ENCODE measurements at regions not wholly inside any gene's neighbourhood (a gene's known extent, or its start where the extent isn't known, plus 50 kb on each side); places are given as distances from the start of the nearest gene placed in this dataset.
"Not testable (repeated sequence)": the region's sequence is repeated elsewhere in the genome, so short reads cannot be mapped to it uniquely, and the experiment has no call there.

- H3K36me3 ChIP-seq (replicated peaks), result no peaks in the 10 kb centered on the region
- TF ChIP-seq, protein P1, sequence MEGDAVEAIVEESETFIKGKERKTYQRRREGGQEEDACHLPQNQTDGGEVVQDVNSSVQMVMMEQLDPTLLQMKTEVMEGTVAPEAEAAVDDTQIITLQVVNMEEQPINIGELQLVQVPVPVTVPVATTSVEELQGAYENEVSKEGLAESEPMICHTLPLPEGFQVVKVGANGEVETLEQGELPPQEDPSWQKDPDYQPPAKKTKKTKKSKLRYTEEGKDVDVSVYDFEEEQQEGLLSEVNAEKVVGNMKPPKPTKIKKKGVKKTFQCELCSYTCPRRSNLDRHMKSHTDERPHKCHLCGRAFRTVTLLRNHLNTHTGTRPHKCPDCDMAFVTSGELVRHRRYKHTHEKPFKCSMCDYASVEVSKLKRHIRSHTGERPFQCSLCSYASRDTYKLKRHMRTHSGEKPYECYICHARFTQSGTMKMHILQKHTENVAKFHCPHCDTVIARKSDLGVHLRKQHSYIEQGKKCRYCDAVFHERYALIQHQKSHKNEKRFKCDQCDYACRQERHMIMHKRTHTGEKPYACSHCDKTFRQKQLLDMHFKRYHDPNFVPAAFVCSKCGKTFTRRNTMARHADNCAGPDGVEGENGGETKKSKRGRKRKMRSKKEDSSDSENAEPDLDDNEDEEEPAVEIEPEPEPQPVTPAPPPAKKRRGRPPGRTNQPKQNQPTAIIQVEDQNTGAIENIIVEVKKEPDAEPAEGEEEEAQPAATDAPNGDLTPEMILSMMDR (IDR thresholded peaks at IDR 0.05; ENCODE audit: low read depth, low read length, missing control alignments), result no peak
- no peaks in the 10 kb centered on the region for H3K27me3 ChIP-seq (replicated peaks)
- no peak overlapping the region for H3K27ac ChIP-seq
- no peak overlapping the region for H3K4me3 ChIP-seq (ENCODE audit: low read depth, low read length)
- no peak for DNase-seq
- in situ Hi-C loops (cut with HindIII; ENCODE audit: low pct_ligation_motif_present, low sequenced_read_pairs), result no loop called here
Measured at GRCh38 chr18:47373465-47373864, 122.0 kb upstream of the SKOR2 start.

DNA sequence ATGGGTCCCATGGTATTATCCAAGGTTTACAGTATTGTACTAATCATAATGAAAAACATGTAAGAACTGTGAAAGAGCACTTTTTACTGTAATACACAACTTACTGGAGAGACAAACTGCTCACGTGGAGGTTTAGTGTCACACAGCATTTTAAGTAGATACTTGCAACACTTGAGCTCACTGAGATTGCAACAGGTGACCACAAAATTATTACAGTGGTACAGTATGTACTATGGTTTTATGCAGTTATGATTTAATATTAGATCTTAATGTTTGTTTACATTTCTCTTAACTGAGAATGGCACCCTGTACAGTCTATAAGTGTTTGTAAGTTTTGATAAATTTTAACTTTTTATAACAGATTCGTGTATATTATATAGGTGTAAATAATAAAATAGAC, 118.6 kb upstream of the SKOR2 start:
- in situ Hi-C loops (cut with HindIII; ENCODE audit: low pct_ligation_motif_present, low sequenced_read_pairs), result no loop called here
- Histone ChIP-seq H3K4me3 (ENCODE audit: low read depth, low read length) (no peak overlapping the region), H3K36me3 (replicated peaks) (no peaks in the 10 kb centered on the region), H3K27ac (no peak overlapping the region), H3K27me3 (replicated peaks) (no peaks in the 10 kb centered on the region)
- TF ChIP-seq, protein P1 (IDR thresholded peaks at IDR 0.05; ENCODE audit: low read depth, low read length, missing control alignments), result no peak
- no peak for DNase-seq

GRCh38 chr18:47354061-47354460, 102.6 kb upstream of the SKOR2 start:
- not testable (repeated sequence) for H3K4me3 ChIP-seq (ENCODE audit: low read depth, low read length)

GRCh38 chr18:47346016-47346415, 94.6 kb upstream of the SKOR2 start:
- TF ChIP-seq, protein P1 (IDR thresholded peaks at IDR 0.05; ENCODE audit: low read depth, low read length, missing control alignments), result no peak
- in situ Hi-C loops (cut with HindIII; ENCODE audit: low pct_ligation_motif_present, low sequenced_read_pairs), result no loop called here
- no peak for DNase-seq
- Histone ChIP-seq H3K27ac (no peak overlapping the region), H3K36me3 (replicated peaks) (no peaks in the 10 kb centered on the region), H3K4me3 (ENCODE audit: low read depth, low read length) (no peak overlapping the region), H3K27me3 (replicated peaks) (no peaks in the 10 kb centered on the region)

More at GRCh38 chr18:47354061-47354460, 102.6 kb upstream of the SKOR2 start:
- H3K27me3 ChIP-seq (replicated peaks); DNase-seq; H3K36me3 ChIP-seq (replicated peaks); H3K27ac ChIP-seq; in situ Hi-C loops (cut with HindIII; ENCODE audit: low pct_ligation_motif_present, low sequenced_read_pairs): not testable (repeated sequence)

DNA sequence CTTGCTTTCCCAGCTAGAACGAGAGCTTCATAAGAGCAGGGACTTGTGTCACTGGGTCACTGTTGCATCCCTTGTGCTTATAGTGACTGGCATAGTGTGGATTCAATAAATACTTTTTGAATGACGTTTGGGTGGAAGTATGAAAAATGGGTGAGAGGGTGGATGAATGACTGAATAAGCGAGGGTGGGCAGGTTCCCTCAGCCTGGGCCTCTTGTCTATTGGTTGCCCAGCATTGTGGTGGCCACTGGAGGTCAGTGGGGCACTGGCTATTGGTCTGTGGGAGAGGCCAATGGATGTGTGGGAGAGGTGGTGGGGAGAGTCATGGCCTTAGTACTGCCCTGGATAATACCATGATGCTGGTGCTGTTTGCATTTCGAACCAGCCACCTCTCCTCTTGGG, 93.8 kb upstream of the SKOR2 start:
- TF ChIP-seq, protein P1 (IDR thresholded peaks at IDR 0.05; ENCODE audit: low read depth, low read length, missing control alignments), result no peak
- Histone ChIP-seq H3K27me3 (replicated peaks) (no peaks in the 10 kb centered on the region), H3K4me3 (ENCODE audit: low read depth, low read length) (no peak overlapping the region), H3K27ac (no peak overlapping the region), H3K36me3 (replicated peaks) (no peaks in the 10 kb centered on the region)
- in situ Hi-C loops (cut with HindIII; ENCODE audit: low pct_ligation_motif_present, low sequenced_read_pairs), result no loop called here
- no peak for DNase-seq

GRCh38 chr18:47343291-47343690, 91.8 kb upstream of the SKOR2 start:
- Histone ChIP-seq H3K36me3 (replicated peaks) (no peaks in the 10 kb centered on the region), H3K27me3 (replicated peaks) (no peaks in the 10 kb centered on the region), H3K4me3 (ENCODE audit: low read depth, low read length) (no peak overlapping the region), H3K27ac (no peak overlapping the region)
- no peak for DNase-seq
- in situ Hi-C loops (cut with HindIII; ENCODE audit: low pct_ligation_motif_present, low sequenced_read_pairs), result no loop called here
- TF ChIP-seq, protein P1 (IDR thresholded peaks at IDR 0.05; ENCODE audit: low read depth, low read length, missing control alignments), result no peak
